AG20443 (cell line): ENCODE measurements at regions not wholly inside any gene's neighbourhood (a gene's known extent, or its start where the extent isn't known, plus 50 kb on each side); places are given as distances from the start of the nearest gene placed in this dataset.
A peak's percentile ranks its signal among the peaks of the same experiment; 100 is the strongest.
"Not testable (repeated sequence)": the region's sequence is repeated elsewhere in the genome, so short reads cannot be mapped to it uniquely, and the experiment has no call there.

Source experiments
- DNase-seq: peaks from one replicate; pipeline ENCODE4 v3.0.0; 2012; ENCODE audit warnings: low spot score, mixed read lengths

GRCh38 chr21:16218682-16219343 lies 489.0 kb downstream of the USP25 start:
- no peak for DNase-seq

GRCh38 chr21:16224756-16225155 lies 495.0 kb downstream of the USP25 start:
- not testable (repeated sequence) for DNase-seq

- no peak for DNase-seq
These were observed 510.0 kb downstream of the USP25 start for GRCh38 chr21:16239659-16240265.

GRCh38 chr21:16241016-16241415 lies 511.2 kb downstream of the USP25 start:
- no peak for DNase-seq

- DNase-seq = no peak
These were observed 511.7 kb downstream of the USP25 start for GRCh38 chr21:16241479-16241963.

- no peak for DNase-seq
These were observed 513.6 kb downstream of the USP25 start for GRCh38 chr21:16243396-16243795.

- no peak for DNase-seq
These were observed 518.9 kb downstream of the USP25 start for GRCh38 chr21:16248705-16249104.

GRCh38 chr21:16250273-16250672 lies 520.5 kb downstream of the USP25 start:
- peak; percentile 3 for DNase-seq

- no peak for DNase-seq
These were observed 529.2 kb downstream of the USP25 start for GRCh38 chr21:16258844-16259611.

GRCh38 chr21:16262091-16262490 lies 532.3 kb downstream of the USP25 start:
- DNase-seq = no peak

- DNase-seq = peak; percentile 9
These were observed 534.5 kb downstream of the USP25 start for GRCh38 chr21:16264319-16264718.

GRCh38 chr21:16269476-16269875 lies 539.7 kb downstream of the USP25 start:
- no peak for DNase-seq

- DNase-seq = peak; percentile 56
These were observed 550.2 kb downstream of the USP25 start for GRCh38 chr21:16279731-16280581.

GRCh38 chr21:16280686-16281091 lies 550.9 kb downstream of the USP25 start:
- no peak for DNase-seq

GRCh38 chr21:16283516-16283915 lies 553.7 kb downstream of the USP25 start:
- no peak for DNase-seq

- no peak for DNase-seq
These were observed 555.9 kb downstream of the USP25 start for GRCh38 chr21:16285605-16286126.

- DNase-seq = no peak
These were observed 557.3 kb downstream of the USP25 start for GRCh38 chr21:16287046-16287445.

- DNase-seq = no peak
These were observed 561.5 kb downstream of the USP25 start for GRCh38 chr21:16291296-16291695.

GRCh38 chr21:16294128-16294527 lies 564.3 kb downstream of the USP25 start:
- DNase-seq = no peak

- peak; percentile 39 for DNase-seq
These were observed 573.1 kb downstream of the USP25 start for GRCh38 chr21:16302851-16303282.

- DNase-seq = no peak
These were observed 574.7 kb downstream of the USP25 start for GRCh38 chr21:16304174-16305095.
